Suppressor macrophage treated with lipopolysaccharide for 4 hours (primary cell): ENCODE measurements at regions not wholly inside any gene's neighbourhood (a gene's known extent, or its start where the extent isn't known, plus 50 kb on each side); places are given as distances from the start of the nearest gene placed in this dataset.

ENCODE experiments used
- DNase-seq: peaks from one replicate; pipeline ENCODE4 v3.0.0-alpha.2; 2020

- DNase-seq = no peak
Observed at GRCh38 chr2:66721776-66722175, 286.9 kb downstream of the MEIS1 start.

GRCh38 chr2:66724241-66724640 lies 289.3 kb downstream of the MEIS1 start:
- DNase-seq = no peak

- no peak for DNase-seq
Observed at GRCh38 chr2:66729416-66730330, 294.7 kb downstream of the MEIS1 start.

GRCh38 chr2:66730441-66730840 lies 295.5 kb downstream of the MEIS1 start:
- no peak for DNase-seq

GRCh38 chr2:66733364-66733999 lies 298.6 kb downstream of the MEIS1 start:
- DNase-seq = no peak

- peak; percentile 8 for DNase-seq
Observed at GRCh38 chr2:66748939-66749338, 314.0 kb downstream of the MEIS1 start.

GRCh38 chr2:66749566-66749965 lies 314.6 kb downstream of the MEIS1 start:
- DNase-seq = no peak

GRCh38 chr2:66753257-66753656 lies 318.3 kb downstream of the MEIS1 start:
- no peak for DNase-seq

- no peak for DNase-seq
Observed at GRCh38 chr2:66753660-66754059, 318.7 kb downstream of the MEIS1 start.

GRCh38 chr2:66755974-66756373 lies 321.0 kb downstream of the MEIS1 start:
- DNase-seq = no peak

- DNase-seq = no peak
Observed at GRCh38 chr2:66761826-66762225, 326.9 kb downstream of the MEIS1 start.

- DNase-seq = no peak
Observed at GRCh38 chr2:66762761-66763160, 327.8 kb downstream of the MEIS1 start.

GRCh38 chr2:66766582-66766981 lies 331.7 kb downstream of the MEIS1 start:
- no peak for DNase-seq

- DNase-seq = no peak
Observed at GRCh38 chr2:66771359-66771976, 336.5 kb downstream of the MEIS1 start.

GRCh38 chr2:66772618-66773017 lies 337.7 kb downstream of the MEIS1 start:
- DNase-seq = no peak

- no peak for DNase-seq
Observed at GRCh38 chr2:66775730-66776422, 341.0 kb downstream of the MEIS1 start.

GRCh38 chr2:66781804-66782203 lies 346.9 kb downstream of the MEIS1 start:
- no peak for DNase-seq

GRCh38 chr2:66782780-66783361 lies 347.9 kb downstream of the MEIS1 start:
- no peak for DNase-seq

- DNase-seq = no peak
Observed at GRCh38 chr2:66789741-66790140, 354.8 kb downstream of the MEIS1 start.

- no peak for DNase-seq
Observed at GRCh38 chr2:66790651-66791181, 355.8 kb downstream of the MEIS1 start.

GRCh38 chr2:66794070-66794469 lies 359.1 kb downstream of the MEIS1 start:
- no peak for DNase-seq

- no peak for DNase-seq
Observed at GRCh38 chr2:66794551-66794950, 359.6 kb downstream of the MEIS1 start.

- no peak for DNase-seq
Observed at GRCh38 chr2:66802877-66803276, 368.0 kb downstream of the MEIS1 start.
